ENCODE measurements at regions not wholly inside any gene's neighbourhood (a gene's known extent, or its start where the extent isn't known, plus 50 kb on each side); places are given as distances from the start of the nearest gene placed in this dataset.
"Not testable (repeated sequence)": the region's sequence is repeated elsewhere in the genome, so short reads cannot be mapped to it uniquely, and the experiment has no call there.

DNA sequence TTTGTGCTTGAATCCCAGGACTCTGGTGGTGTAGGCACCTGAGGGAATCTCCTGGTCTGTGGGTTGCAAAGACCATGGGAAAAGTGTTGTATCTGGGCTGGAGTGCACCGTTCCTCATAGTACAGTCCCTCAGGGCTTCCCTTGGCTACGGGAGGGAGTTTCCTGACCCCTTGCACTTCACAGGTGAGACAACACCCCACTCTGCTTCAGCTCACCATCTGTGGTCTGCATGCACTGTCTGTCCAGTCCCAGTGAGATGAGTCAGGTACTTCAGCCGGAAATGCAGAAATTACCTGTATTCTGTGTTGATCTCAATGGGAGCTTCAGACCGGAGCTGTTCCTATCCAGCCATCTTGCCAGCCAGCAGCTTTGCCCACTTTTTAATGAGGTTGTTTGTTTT is 353.0 kb upstream of the IRS4 start:
- Histone ChIP-seq H3K4me3 (ENCODE audit: low read depth, low read length, poor library complexity, severe bottlenecking) (no peak overlapping the region), H3K4me1 (ENCODE audit: insufficient read depth, low read length, poor library complexity, severe bottlenecking) (no peaks in the 10 kb centered on the region), H2AFZ (ENCODE audit: low read length) (no peak overlapping the region), H3K9me3 (ENCODE audit: low read length) (no peaks in the 10 kb centered on the region), H3K4me2 (ENCODE audit: low read length) (no peak overlapping the region), H3K79me2 (ENCODE audit: insufficient read depth, low read depth, low read length) (no peaks in the 10 kb centered on the region), H3K27ac (ENCODE audit: low read depth, low read length, poor library complexity, severe bottlenecking) (no peak overlapping the region), H4K20me1 (ENCODE audit: insufficient read depth, low read length) (no peaks in the 10 kb centered on the region), H3K36me3 (ENCODE audit: insufficient read depth, low read length) (no peaks in the 10 kb centered on the region), H3K9me2 (ENCODE audit: insufficient read depth, low read length) (no peaks in the 10 kb centered on the region)
- intact Hi-C loops (cut with micrococcal nuclease; ENCODE audit: unreplicated experiment) = no loop called here
- no peak for DNase-seq (ENCODE audit: low spot score)
- ChIA-PET CTCF (ENCODE audit: unreplicated experiment) (no interaction called here), POLR2A (no interaction called here)
- no TSS peak for BruUV-seq (replicated peaks)
- TF ChIP-seq, protein P1, sequence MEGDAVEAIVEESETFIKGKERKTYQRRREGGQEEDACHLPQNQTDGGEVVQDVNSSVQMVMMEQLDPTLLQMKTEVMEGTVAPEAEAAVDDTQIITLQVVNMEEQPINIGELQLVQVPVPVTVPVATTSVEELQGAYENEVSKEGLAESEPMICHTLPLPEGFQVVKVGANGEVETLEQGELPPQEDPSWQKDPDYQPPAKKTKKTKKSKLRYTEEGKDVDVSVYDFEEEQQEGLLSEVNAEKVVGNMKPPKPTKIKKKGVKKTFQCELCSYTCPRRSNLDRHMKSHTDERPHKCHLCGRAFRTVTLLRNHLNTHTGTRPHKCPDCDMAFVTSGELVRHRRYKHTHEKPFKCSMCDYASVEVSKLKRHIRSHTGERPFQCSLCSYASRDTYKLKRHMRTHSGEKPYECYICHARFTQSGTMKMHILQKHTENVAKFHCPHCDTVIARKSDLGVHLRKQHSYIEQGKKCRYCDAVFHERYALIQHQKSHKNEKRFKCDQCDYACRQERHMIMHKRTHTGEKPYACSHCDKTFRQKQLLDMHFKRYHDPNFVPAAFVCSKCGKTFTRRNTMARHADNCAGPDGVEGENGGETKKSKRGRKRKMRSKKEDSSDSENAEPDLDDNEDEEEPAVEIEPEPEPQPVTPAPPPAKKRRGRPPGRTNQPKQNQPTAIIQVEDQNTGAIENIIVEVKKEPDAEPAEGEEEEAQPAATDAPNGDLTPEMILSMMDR (conservative IDR thresholded peaks at IDR 0.05; ENCODE audit: low read length) = no peak
- TF ChIP-seq EZH2phosphoT487 (IDR thresholded peaks at IDR 0.05; ENCODE audit: borderline replicate concordance, low read depth, low read length) = no peak

DNA sequence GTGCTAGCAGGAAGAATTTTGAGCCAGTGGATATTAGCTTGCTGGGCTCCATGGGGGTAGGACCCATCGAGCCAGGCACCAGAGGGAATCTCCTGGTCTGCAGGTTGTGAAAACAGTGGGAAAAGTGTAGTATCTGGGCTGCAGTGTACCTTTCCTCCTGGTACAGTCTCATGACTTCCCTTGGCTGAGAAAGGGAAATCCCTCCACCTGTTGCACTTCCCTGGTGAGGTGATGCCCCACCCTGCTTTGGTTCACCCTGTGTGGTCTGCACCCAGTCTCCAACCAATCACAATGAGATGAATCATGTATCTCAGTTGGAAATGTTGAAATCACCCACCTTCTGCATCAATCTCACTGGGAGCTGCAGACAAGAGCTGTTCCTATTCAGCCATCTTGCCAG is 341.4 kb upstream of the IRS4 start:
- TF ChIP-seq, protein P1 (conservative IDR thresholded peaks at IDR 0.05; ENCODE audit: low read length) = no peak
- TF ChIP-seq EZH2phosphoT487 (IDR thresholded peaks at IDR 0.05; ENCODE audit: borderline replicate concordance, low read depth, low read length) = no peak
- H3K27ac ChIP-seq (ENCODE audit: low read depth, low read length, poor library complexity, severe bottlenecking) = no peak overlapping the region
- no peaks in the 10 kb centered on the region for H3K9me3 ChIP-seq (ENCODE audit: low read length)
- no peaks in the 10 kb centered on the region for H3K36me3 ChIP-seq (ENCODE audit: insufficient read depth, low read length)
- no peaks in the 10 kb centered on the region for H3K79me2 ChIP-seq (ENCODE audit: insufficient read depth, low read depth, low read length)
- no peaks in the 10 kb centered on the region for H4K20me1 ChIP-seq (ENCODE audit: insufficient read depth, low read length)
- H3K9me2 ChIP-seq (ENCODE audit: insufficient read depth, low read length) = no peaks in the 10 kb centered on the region
- intact Hi-C loops (cut with micrococcal nuclease; ENCODE audit: unreplicated experiment) = no loop called here
- no peak overlapping the region for H2AFZ ChIP-seq (ENCODE audit: low read length)
- no peak overlapping the region for H3K4me3 ChIP-seq (ENCODE audit: low read depth, low read length, poor library complexity, severe bottlenecking)
- DNase-seq (ENCODE audit: low spot score) = no peak
- no peaks in the 10 kb centered on the region for H3K4me1 ChIP-seq (ENCODE audit: insufficient read depth, low read length, poor library complexity, severe bottlenecking)
- H3K4me2 ChIP-seq (ENCODE audit: low read length) = no peak overlapping the region
- ChIA-PET CTCF (ENCODE audit: unreplicated experiment) (no interaction called here), POLR2A (no interaction called here)
- no TSS peak for BruUV-seq (replicated peaks)

DNA sequence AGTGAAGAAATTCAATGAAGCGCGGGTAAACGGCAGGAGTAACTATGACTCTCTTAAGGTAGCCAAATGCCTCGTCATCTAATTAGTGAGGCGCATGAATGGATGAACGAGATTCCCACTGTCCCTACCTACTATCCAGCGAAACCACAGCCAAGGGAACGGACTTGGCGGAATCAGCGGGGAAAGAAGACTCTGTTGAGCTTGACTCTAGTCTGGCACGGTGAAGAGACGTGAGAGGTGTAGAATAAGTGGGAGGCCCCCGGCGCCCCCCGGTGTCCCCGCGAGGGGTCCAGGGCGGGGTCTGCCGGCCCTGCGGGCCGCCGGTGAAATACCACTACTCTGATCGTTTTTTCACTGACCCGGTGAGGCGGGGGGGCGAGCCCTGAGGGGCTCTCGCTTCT is 317.8 kb upstream of the IRS4 start:
- CTCF ChIA-PET (ENCODE audit: unreplicated experiment); H3K4me3 ChIP-seq (ENCODE audit: low read depth, low read length, poor library complexity, severe bottlenecking); H3K27ac ChIP-seq (ENCODE audit: low read depth, low read length, poor library complexity, severe bottlenecking); H3K4me1 ChIP-seq (ENCODE audit: insufficient read depth, low read length, poor library complexity, severe bottlenecking); H3K79me2 ChIP-seq (ENCODE audit: insufficient read depth, low read depth, low read length); H3K9me3 ChIP-seq (ENCODE audit: low read length); BruUV-seq (replicated peaks); H3K4me2 ChIP-seq (ENCODE audit: low read length); intact Hi-C loops (cut with micrococcal nuclease; ENCODE audit: unreplicated experiment); H3K36me3 ChIP-seq (ENCODE audit: insufficient read depth, low read length); H3K9me2 ChIP-seq (ENCODE audit: insufficient read depth, low read length); H4K20me1 ChIP-seq (ENCODE audit: insufficient read depth, low read length); POLR2A ChIA-PET; H2AFZ ChIP-seq (ENCODE audit: low read length): not testable (repeated sequence)
- DNase-seq (ENCODE audit: low spot score) = peak; percentile 2
